Prostate gland (tissue), 2 donors: ENCODE measurements at regions not wholly inside any gene's neighbourhood (a gene's known extent, or its start where the extent isn't known, plus 50 kb on each side); places are given as distances from the start of the nearest gene placed in this dataset.

Experiments
- DNase-seq: peaks from one replicate; pipeline ENCODE4 v3.0.0-alpha.2; 2019; ENCODE audit warnings: low spot score
- H3K27ac ChIP-seq, 2 donors: fragments of 200-600 bp; sonication (generic); 2 replicates each; pipeline ENCODE4 v1.5.1; 2017 to 2019
- H3K27me3 ChIP-seq: fragments of 200-600 bp; sonication (generic); replicated peaks from 2 replicates; pipeline ENCODE4 v1.5.1; 2019; ENCODE audit not compliant: insufficient read depth
- H3K36me3 ChIP-seq, 2 donors: fragments of 200-600 bp; sonication (generic); 1 replicate in 1 of 2; 2 replicates in 1 of 2; pipeline versions ENCODE4 v1.5.1 to v1.8.1; 2017 to 2019
- H3K4me1 ChIP-seq: fragments of 200-600 bp; sonication (generic); replicated peaks from 2 replicates; pipeline ENCODE4 v1.5.1; 2019
- H3K4me3 ChIP-seq, 2 donors: fragments of 200-600 bp; sonication (generic); 2 replicates each; pipeline ENCODE4 v1.5.1; 2017 to 2019
- H3K9me3 ChIP-seq: fragments of 200-600 bp; sonication (generic); 2 replicates; pipeline ENCODE4 v1.5.1; 2017
- POLR2A ChIP-seq: fragments of 450-650 bp; IDR thresholded peaks from one replicate; pipeline ENCODE4 v1.6.1; 2016; ENCODE audit warnings: antibody characterized with exemption, mild to moderate bottlenecking
- POLR2AphosphoS5 ChIP-seq: sonication (generic); formaldehyde crosslinking; IDR thresholded peaks from one replicate; pipeline ENCODE4 v1.6.1; 2017; ENCODE audit warnings: antibody characterized with exemption
- WGBS: methylation state at CpG from one replicate; pipeline ENCODE4 v1.1.5; 2018; 5-methylcytosine and 5-hydroxymethylcytosine counted together
- intact Hi-C: fragments of 100-400 bp; cut with DNase I; formaldehyde crosslinking; loops from one replicate; pipeline ENCODE4 v1.14.2; 2022
- TF ChIP-seq, protein P1 (sequence below), 4 experiments: fragments of 200-600 bp in 2 of 4; fragments of 450-650 bp in 2 of 4; sonication (generic) in 2 of 4; IDR thresholded peaks; 1 replicate in 3 of 4; 2 replicates in 1 of 4; pipeline ENCODE4 v1.5.1; 2016 to 2019; ENCODE audit warnings: antibody characterized with exemption in 4 of 4, mild to moderate bottlenecking in 2 of 4, moderate library complexity in 2 of 4

DNA sequence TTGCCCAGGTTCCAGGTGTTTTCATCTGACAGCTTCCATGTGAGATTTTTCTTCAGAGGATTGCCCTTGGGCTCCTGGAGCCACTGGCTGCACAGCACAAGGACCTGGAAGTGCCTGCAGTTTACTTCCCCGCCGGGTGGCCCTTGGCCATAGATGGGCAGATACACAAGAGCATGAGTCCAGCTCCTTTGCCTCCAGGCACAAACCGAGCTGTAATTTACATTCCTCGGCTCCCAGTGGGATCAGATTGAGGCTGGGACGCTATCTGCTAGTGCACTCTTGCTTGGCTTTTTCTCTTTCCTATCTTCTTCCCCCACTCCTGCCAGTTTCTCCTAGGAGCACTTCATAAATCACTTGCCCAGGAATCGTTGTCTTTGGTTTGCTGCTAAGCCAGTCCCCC, 85.4 kb upstream of the RALY start:
- Histone ChIP-seq H3K36me3 (no peaks in the 10 kb centered on the region), H3K27ac (no peak overlapping the region), H3K9me3 (no peaks in the 10 kb centered on the region), H3K4me3 (no peak overlapping the region), H3K27me3 (no peaks in the 10 kb centered on the region), H3K4me1 (peaks cover 10% of the 10 kb centered on the region)
- no peak for DNase-seq
- intact Hi-C loops: no loop called here
- TF ChIP-seq POLR2A: no peak
- TF ChIP-seq, protein P1, sequence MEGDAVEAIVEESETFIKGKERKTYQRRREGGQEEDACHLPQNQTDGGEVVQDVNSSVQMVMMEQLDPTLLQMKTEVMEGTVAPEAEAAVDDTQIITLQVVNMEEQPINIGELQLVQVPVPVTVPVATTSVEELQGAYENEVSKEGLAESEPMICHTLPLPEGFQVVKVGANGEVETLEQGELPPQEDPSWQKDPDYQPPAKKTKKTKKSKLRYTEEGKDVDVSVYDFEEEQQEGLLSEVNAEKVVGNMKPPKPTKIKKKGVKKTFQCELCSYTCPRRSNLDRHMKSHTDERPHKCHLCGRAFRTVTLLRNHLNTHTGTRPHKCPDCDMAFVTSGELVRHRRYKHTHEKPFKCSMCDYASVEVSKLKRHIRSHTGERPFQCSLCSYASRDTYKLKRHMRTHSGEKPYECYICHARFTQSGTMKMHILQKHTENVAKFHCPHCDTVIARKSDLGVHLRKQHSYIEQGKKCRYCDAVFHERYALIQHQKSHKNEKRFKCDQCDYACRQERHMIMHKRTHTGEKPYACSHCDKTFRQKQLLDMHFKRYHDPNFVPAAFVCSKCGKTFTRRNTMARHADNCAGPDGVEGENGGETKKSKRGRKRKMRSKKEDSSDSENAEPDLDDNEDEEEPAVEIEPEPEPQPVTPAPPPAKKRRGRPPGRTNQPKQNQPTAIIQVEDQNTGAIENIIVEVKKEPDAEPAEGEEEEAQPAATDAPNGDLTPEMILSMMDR (IDR thresholded peaks at IDR 0.05): no peak
- peak; percentile 5 for TF ChIP-seq POLR2AphosphoS5
- WGBS: 22% methylated on average over 6 of the region's 6 CpGs

DNA sequence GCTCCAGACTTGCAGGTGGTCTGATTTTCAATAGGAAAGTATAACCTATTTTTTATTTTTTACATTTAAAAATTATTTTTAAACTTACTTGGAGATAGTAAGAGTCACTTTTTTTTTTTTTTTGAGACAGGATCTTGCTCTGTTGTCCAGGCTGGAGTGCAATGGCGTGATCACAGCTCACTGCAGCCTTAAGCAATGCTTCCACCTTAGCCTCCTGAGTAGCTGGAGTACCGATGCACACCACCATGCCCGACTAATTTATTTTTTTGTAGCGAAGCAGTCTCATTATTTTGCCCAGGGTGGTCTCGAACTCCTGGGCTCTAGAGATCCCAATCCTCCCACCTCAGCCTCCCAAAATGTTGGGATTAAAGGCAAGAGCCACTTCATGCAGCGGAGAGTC, 84.8 kb upstream of the RALY start:
- Histone ChIP-seq H3K4me1 (peaks cover 10% of the 10 kb centered on the region), H3K27ac (no peak overlapping the region), H3K36me3 (no peaks in the 10 kb centered on the region), H3K27me3 (no peaks in the 10 kb centered on the region), H3K9me3 (no peaks in the 10 kb centered on the region), H3K4me3 (no peak overlapping the region)
- TF ChIP-seq, protein P1 (IDR thresholded peaks at IDR 0.05): no peak
- TF ChIP-seq POLR2AphosphoS5 (no peak), POLR2A (no peak)
- DNase-seq: no peak
- WGBS: 93% methylated on average over 6 of the region's 6 CpGs
- intact Hi-C loops: no loop called here

DNA sequence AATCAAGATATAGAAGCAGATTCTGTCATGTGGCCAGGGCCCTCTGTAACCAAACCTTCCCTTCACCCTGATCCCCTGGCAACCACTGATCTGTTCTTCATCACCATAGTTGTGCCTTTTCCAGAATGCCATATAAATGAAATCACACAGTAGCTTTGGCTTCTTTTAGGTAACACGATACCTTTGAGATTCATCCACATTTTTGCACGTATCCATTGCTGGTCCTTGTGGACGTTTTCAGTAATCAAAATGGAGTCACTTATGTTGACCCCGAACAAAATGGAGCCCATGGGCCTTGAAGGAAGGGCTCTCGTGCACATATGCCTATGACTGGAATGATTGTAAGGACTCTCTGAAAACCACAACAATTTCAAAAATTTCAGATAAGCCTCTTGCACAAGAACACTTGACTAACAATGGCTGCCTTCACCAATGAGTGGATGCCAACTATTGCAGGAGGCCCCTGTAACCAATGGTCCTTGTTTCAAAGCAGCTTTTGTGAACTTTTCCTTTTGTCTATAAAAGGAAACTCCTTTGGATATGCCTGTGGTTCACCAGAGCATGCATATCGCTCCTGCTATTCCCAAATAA, 84.3 kb upstream of the RALY start:
- WGBS: 44% methylated on average over 6 of the region's 6 CpGs
- Histone ChIP-seq H3K27me3 (no peaks in the 10 kb centered on the region), H3K4me3 (no peak overlapping the region), H3K27ac (no peak overlapping the region), H3K4me1 (peaks cover 10% of the 10 kb centered on the region), H3K9me3 (no peaks in the 10 kb centered on the region), H3K36me3 (no peaks in the 10 kb centered on the region)
- no peak for DNase-seq
- no peak for TF ChIP-seq POLR2AphosphoS5
- no peak for TF ChIP-seq POLR2A
- TF ChIP-seq, protein P1 (IDR thresholded peaks at IDR 0.05): no peak
- intact Hi-C loops: no loop called here

DNA sequence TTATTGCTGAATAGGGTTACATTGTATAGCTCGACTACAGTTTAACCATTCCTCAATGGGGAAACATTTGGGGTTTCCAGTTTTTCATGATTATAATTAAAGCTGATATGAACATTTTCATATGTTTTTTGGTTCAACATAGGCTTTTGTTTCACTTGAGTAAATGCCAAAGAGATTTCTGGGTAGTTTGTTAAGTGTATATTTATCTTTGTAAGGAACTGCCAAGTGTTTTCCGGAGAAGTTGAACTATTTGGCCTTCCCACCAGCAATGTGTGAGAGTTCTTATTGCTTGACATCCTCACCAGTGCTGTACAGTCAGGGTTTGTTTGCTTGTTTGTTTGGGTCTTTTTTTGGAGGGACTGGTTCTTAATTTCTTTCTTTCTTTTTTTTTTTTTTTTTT, 83.7 kb upstream of the RALY start:
- H3K36me3 ChIP-seq: no peaks in the 10 kb centered on the region
- no peak for DNase-seq
- intact Hi-C loops: no loop called here
- H3K9me3 ChIP-seq: no peaks in the 10 kb centered on the region
- H3K4me1 ChIP-seq: peaks cover 10% of the 10 kb centered on the region
- 12% methylated on average over 2 of the region's 2 CpGs for WGBS
- H3K27ac ChIP-seq: no peak overlapping the region
- no peak overlapping the region for H3K4me3 ChIP-seq
- TF ChIP-seq, protein P1 (IDR thresholded peaks at IDR 0.05): no peak
- TF ChIP-seq POLR2A: no peak
- TF ChIP-seq POLR2AphosphoS5: no peak
- H3K27me3 ChIP-seq: no peaks in the 10 kb centered on the region

DNA sequence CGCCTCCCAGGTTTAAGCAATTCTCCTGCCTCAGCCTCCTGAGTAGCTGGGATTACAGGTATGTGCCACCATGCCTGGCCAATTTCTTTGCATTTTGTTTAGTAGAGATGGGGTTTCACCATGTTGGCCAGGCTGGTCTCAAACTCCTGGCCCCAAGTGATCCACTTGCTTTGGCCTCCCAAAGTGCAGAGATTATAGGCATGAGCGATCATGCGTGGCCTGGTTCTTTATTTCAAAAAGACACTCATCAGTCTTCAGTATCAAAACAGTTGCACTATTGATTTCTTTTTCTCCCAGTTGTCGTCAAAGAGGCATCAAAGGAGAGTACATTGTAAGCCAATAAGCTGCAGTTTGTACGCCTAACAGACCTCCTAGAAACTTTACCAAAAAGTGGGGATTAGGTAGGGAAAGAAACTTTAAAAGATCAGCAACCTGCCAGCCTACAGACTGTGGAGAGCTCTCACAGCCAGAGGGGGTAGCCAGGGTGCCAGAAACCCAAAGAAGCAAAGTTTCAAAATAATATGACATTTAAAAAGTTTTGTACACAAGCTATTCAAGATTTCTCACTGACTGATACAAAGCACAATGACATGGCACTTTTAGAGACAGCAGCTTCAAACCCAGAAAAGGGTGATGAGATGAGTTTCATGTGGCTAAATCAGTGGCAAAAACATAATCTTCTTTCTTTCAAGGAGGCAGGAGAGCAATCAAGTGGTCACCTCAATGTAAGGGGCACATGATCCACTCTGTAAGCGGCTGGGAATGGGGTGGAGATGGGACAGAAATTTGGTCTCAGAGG, 83.0 kb upstream of the RALY start:
- H3K4me1 ChIP-seq: peaks cover 10% of the 10 kb centered on the region
- intact Hi-C loops: no loop called here
- H3K9me3 ChIP-seq: no peaks in the 10 kb centered on the region
- TF ChIP-seq POLR2A (no peak), POLR2AphosphoS5 (no peak)
- TF ChIP-seq, protein P1 (IDR thresholded peaks at IDR 0.05): no peak
- no peak for DNase-seq
- H3K36me3 ChIP-seq: no peaks in the 10 kb centered on the region
- H3K27me3 ChIP-seq: no peaks in the 10 kb centered on the region
- H3K4me3 ChIP-seq: no peak overlapping the region
- 94% methylated on average over 6 of the region's 6 CpGs for WGBS
- H3K27ac ChIP-seq: no peak overlapping the region
